ENCODE measurements at regions not wholly inside any gene's neighbourhood (a gene's known extent, or its start where the extent isn't known, plus 50 kb on each side); places are given as distances from the start of the nearest gene placed in this dataset.

DNA sequence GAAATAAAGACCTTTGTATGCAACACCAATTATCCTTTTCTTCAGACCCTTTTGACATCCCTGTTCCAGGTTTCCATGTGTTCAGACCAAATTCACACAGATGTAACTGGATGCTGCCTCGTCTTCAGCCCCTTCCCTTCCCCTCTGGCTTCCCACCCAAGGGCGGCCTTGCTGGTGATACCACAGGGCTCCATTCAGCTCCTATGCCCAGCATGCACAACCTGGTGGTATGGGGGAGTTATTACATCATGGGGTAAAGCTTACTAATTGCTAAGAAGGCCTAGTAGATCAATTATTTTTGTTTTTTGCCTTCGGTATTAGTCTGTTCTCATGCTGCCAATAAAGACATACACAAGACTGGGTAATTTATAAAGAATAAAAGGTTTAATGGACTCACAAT, 317.0 kb upstream of the CXXC4 start:
- no peak for DNase-seq

DNA sequence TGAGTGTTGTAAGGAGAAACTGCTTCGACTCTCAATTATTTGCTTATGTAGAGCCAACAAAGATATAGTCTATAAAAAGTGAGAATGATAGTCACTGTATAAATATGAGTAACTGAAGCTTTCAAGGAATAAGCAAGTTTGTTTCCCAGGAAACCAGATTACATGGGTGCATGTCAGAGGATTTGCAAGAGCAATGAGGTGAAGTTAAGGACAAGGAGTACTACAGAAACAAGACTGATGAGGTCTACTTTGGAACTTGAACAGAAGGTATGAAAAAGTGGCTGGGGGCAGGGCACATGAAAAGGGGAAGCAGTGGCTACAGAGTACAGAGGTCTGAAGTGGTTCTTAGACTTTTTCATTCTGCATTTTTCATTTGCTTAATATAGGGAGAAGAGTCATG, 321.0 kb upstream of the CXXC4 start:
- DNase-seq, result no peak

DNA sequence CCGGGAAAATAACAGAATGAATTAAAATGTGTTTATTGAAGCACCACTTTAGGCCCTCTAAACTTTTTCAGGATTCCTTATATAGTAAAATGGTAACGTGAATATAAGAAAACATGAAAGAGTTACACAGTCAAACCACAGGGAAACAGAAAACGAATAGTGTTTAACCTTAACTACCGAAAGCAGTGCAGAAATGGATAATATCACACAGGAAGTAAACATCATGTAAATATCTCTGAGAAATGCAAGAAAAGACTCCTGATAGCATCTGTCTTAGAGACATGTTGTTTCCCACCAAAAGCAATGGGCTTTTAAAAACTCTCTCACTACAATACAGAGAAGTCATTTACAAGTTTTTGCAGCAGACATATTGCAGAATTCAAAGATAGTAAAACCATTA, 323.9 kb upstream of the CXXC4 start:
- DNase-seq, result no peak

DNA sequence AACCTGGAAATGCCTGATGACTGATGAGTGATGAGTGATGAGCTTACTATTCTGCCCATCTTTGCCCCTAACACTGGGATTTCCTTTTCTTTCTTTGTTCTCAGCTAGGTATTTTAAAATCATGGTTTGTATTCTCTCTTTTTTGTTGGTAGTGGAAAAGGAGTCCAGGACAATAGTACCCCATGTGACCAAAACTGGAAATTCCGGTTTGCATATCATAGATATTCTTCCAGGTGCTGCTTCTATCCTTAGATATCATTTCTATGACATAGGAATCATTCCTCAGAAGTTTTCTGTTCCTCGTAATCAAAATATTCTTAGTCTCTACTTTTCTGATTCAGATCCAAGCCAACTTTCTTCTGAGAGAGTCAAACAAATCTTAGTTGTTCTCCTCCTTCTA, 320.5 kb upstream of the TET2 start:
- no peak for DNase-seq

DNA sequence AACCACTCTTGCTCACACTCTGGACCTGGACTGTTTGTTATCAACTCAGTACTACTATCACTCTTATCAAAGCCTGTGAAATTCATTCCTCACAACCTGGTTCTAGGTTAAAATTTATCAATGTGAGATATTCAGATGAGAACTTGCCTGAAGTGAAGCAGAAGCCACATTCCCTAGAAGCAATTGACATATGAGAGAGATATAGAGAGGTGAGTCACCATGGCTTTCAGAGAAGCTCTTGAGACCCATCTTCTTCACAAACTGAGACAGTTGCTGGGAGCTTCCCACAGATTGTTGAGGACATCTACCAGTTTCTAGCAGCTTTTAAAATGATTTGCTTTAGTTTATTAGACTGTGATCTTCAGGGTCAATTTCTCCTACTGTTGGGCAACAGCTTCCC, 316.9 kb upstream of the TET2 start:
- DNase-seq, result no peak

DNA sequence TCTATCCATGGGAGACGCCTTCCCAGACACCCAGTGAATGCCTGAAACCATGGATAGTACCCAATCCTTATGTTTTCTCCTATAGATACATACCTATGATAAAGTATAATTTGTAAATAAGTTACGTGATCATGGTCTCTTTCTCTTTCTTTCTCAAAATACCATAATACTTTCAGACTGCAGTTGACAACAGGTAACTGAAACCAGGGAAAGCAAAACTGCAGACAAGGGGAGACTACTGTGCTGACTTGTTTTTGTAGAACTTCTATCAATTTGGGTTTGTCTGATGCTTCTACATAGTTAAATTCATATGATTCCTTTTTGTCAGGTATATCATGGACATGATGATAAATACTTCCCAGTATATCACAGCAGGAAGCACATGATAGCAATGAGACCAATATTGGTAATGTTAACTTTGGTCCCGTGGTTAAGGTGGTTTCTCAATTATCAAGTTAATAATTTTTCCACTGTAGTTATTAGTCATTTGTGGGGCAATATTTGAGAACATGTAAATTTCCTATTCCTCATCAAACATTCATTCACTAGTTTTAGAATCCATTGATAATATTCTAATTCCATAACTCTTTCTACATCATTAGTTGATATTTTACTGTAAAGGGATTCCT, 298.0 kb upstream of the TET2 start:
- no peak for DNase-seq

DNA sequence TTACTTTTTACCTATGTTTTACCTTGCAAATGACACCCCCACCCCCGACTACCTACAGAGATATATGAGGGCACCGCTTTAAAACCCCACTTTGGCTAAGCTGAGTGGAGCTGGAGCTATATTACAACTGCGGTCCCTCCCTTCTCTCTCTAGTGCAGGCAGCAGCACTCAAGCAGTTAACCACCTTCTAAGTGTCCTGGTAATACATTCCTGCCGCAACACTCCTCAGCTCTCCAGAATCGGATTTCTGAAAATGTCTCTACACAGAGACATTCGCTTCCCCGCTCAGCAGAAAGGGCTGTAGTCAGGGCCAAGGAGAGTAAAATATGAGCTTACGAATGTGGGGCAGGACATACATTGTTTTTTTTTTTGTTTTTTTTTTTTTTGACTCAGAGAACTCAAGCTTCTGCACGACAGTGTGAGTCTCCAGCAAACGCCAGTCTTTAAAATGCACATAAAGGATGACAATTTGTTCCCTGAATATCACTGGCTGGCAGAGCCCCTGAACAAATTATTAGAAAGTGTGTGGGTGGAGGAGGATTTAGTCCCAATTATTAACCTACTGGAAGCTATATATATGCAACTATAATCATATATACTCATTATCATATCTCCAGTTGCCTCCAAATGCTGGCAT, 287.0 kb upstream of the TET2 start:
- no peak for DNase-seq

DNA sequence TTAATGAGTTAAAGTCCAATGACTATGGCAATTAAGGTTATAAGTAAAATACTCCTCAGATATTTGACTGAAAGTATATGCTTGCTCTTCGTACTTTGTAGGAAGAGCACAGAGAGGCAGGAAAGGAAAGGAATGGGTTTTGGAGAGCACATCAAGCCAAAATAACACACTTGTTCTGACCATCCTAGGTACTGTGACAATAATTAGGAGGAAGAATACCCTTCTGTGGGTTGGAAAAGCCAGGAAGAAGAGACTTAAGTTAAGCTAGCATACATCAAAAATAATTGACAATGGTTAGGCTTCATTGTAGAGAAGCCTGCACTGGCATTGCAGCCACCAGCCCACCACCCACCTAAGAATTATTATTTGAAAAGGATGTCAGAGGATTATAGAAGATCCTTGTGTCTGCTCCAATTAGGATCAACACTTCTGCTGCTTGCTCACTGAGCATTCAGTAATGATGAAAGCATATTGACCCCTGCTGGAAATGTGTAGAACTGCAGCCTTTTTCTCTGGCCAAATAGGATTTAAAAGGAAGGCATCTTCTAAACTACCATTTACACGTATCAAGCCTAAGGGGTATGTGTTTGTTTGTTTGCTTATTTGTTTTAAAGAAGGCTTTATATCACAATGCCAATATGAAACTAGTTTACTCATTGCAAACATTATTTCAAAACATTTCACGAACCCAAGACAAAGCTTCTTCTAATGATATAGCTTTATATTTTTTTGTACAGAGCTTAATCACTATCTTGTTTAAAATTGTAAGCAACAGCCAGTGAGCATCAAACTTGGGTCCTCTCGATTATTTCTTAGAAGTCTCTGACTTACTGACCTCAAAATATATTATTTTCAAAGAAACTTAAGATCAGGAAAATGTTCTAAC, 286.2 kb upstream of the TET2 start:
- DNase-seq, result peak; percentile 26

DNA sequence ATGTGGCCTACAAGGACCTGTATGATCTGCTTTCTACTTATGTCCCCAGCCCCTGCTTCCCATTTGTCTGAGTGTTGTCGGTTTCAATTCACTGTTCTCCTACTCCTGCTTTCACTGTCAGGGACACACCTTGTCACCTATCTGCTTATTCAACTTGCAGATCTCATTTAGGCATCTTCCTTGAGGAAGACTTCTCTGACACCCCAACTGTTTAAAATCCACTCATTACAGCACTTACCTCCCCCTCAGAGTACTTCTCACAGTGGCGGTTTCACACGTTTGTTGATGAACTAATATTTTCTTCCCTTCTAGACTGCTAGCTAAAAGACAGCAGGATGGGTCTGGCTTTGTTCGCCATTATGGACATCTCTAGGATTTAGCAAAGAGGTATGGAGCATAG, 279.9 kb upstream of the TET2 start:
- no peak for DNase-seq

DNA sequence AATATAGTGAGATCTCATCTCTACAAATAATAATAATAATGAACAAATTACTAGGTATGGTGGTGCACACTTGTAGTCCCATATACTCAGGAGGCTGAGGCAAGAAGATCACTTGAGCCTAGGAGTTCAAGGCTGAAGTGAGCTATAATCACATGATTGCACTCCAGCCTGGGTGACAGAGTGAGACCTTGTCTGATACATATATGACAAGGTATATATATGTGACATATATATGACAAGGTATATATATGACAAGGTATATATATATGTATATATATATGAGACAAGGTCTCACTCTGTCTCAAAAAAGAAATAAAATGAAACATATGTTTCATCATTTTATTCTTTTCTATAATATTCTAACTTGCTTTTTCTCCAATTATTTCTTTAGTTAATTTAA, 278.1 kb upstream of the TET2 start:
- no peak for DNase-seq

DNA sequence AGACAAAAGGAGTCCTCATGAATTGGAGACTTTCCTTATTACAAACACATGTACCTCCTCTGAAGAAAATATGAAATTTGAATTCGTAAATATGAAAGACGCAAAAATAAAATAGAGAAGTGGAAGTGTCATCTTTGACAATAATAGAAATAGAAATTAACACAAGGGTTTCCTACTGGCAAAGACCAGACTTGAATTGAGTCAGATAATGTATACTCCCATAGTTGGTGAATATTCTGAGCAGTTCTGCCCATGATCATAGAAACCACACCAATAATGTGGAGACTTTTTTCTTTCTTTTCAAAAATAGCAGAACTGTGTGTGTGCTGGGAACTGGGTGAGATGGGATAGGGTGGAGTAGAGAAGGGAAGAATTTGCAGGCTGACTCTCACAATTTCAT, 277.7 kb upstream of the TET2 start:
- DNase-seq, result no peak

DNA sequence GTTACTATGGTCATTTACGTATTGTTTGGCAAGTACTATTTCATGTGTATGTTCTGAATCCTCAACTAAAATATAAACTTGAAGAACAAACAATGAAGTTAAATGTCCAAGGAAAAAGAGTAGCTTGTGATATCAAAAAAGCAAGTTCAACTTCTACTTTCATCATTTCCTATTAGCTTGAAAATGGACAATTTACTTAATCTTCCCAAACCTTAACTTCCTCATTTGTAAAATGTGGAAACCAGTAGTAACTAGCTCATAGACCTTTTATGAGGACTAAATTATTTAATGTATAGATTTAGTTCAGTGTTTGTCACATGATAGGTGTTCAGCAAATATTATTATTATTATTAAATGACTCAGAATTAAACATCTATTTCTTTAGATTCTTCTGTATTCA, 276.8 kb upstream of the TET2 start:
- DNase-seq, result no peak

DNA sequence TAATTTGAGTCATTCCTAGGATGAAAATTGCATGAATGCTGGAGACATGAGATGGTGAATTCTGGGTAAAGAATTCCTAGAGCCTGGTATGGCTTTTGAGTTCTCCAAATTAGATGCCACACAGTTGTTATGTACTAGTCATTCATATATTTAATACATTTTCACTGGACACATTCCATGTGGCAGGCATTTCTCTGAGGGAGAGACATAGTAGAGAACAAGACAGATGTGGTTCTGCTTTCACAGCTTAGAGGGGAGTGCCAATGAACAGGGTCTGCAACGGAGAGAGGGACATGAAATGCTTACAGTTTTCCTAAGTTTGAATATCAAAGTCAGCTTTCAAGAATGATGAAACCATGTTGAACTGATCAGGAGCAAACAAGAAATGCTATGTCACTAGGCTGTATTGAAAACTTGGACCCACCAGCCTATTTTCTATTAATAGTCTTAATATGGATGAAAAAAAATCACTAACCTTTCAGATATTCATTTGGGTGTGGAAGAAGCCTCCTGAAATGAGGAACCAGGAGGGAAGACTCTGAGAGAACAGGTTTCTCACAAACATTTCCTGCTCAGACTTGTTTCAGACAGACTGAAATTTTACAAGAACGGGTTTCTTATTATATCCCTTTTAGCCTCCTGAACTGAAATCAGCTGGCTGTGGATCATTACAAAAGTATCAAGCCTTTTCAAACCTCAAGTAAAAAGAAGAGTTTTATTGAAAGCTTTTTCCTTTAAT, 276.0 kb upstream of the TET2 start:
- no peak for DNase-seq

DNA sequence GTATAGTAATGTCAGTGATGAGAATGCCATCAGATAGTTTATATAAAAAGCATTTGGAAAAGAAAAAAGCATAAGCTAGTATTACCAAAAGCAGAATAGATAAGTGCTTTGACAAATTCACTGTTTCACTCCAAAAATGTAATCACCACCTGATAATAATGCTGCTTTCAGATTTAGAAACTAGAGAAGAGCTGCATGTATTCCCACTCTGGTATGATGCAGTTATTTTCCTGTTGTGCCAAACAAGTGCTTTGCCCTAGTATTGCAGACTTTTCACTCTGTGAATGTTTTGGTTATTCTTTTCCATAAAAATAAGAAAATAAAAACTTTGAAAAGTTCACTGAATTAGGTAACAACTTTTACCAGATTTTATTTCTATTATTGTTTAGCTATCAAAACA, 267.7 kb upstream of the TET2 start:
- no peak for DNase-seq

DNA sequence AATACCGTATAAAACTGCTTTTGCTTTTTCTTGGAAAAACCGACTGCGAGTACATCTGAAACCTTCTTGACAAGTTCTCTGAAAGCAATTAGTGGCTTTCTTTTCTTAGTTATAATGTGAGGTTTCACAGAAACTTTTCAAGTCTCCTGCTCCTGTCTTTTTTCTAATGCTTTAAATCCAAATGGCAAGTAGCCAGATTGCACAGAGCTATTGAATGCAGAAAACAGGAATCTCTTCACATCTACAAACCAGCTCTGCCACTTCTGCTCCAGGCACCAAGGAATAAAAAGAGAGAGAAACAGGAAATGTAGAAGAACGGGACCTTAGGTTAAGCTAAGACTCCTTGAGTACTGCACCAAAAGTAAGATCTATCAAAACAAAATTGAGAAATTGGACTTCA, 267.3 kb upstream of the TET2 start:
- no peak for DNase-seq

DNA sequence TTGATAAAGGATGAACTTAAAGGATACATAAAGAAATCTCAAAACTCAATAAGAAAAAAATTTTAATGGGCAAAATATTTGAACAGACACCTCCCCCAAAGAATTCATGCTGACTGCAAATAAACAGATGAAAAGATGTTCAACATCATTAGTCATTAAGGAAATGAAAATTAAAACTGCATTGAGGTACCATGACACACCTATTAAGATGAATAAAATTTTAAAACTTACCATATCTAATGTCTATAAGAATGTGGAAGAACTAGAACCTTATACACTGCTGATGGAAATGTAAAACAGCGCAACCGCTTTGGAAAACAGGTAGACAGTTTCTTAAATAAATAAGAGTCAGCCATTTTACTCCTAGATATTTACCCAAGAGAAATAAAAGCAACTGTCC, 266.8 kb upstream of the TET2 start:
- no peak for DNase-seq

DNA sequence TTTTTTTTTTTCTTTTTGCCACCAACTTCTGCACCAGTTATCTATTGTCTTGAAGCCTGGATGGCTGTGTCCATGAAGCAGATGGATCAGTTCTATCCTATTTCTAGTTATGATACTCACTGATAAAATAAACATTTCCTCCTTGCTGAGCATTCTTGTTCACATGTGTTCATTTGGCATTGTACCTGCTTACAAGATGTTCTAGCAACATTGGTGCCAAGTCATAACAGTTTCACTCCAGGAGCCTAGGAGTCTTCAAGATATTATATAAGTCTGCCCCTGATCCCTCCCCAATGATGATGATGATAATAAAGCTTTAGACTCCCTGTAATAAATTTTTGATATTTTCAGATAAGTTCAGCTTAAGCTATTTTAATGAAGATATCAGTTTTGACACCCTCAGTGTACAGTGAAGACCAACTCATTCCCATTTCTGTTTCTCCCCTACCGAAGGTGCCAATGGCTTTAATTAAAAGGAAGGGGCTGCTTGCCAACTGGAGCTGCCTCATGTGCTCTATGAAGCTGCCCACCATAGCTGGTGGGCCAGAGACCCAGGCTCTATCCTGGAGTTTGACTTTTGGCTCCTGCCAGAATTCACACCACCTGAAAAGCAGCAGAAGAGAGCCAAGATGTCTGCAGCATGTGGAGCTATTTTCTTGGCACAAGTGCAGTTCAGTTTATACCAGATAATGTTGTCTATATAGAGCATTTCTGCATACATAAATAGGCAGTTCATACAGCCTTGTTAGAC, 265.4 kb upstream of the TET2 start:
- no peak for DNase-seq

DNA sequence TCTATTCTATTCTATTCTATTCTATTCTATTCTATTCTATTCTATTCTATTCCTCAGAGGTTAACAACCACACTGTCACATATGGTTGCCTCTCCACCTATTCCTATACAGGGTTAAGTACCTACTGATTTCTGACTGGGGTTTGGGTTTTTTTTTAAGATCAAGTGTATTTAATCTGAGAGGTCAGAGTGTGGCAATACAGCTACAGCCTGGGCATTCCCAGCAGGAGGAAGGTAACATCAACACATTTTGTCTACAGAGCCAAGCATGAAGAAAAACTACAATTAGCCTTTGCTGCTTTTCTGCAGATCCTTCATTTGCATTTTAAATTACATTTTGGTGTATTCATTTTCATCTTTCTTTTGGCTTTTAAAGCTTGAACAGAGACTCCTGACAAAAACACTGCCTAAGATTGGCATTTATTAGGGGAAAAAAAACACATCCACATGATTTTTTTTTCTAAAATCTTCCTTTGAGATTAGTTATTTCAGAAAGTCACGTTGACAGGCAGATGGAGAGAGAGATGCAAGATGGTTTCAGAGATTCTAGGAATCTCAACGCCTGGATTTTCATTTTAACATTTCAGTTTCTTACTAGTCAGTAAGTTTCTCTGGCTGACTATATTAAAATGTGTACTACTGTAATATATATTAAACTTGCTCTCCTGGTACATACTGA, 255.9 kb upstream of the TET2 start:
- no peak for DNase-seq

DNA sequence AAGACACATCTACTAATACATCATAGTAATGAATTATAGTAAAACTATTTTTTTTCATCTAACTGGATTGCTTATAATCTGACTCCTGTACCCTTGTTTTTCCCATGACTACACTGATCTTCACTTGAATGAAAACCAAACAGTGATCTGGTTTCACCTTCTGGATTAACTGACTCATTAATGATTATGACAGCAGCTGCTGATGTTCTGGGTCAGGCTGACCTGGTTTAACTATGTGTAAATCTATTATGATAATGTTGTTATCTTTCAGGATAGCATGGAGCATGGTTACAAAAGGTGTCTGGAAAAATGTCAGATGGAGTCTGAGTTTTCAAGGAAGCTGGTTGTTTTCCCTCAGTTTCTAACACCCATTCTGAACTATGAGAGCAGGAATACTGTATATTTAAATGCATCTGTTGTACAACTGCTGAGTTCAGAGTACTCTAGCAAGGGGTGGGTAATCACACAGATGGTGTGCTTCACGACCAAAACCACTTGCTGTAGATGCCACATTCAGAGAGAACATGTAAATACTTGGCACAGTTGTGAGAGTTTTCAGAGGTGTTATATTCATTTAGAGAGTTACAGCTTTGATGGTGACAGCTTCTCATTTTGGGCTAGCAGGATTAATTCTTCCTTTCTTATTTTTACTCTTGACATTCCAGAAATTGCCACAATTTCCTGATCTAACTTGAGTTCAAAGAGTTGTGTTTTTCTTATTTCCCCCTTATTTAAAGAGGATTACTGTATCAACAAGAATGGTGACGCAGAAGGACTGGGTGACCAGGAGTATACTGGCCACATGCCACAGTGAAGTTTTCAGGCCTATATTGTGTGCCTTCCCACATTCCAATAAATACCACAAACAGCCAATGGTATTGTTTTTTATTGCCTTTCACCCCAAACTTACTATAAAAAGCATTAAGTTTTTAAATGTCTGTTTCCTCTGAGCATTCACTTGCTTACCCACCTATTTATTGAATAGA, 249.7 kb upstream of the TET2 start:
- no peak for DNase-seq

DNA sequence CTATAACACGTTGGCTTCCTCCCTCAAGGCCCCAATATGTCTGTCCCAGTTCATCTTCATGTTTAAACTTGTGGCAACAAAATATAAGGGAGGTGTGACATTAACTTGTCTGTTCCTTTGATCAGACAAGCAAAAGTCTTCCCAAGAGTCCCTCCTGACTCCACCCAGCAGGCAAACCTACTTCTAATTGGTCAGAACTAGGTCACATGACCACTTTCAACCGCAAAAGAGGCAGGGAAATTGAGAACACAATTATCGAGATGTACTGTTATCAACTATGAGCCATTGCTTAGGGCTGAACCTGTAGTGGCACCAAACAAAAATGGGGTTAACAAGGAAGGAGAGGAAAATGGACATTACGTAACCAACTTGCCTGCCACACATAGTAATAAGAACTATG, 246.8 kb upstream of the TET2 start:
- DNase-seq, result no peak

DNA sequence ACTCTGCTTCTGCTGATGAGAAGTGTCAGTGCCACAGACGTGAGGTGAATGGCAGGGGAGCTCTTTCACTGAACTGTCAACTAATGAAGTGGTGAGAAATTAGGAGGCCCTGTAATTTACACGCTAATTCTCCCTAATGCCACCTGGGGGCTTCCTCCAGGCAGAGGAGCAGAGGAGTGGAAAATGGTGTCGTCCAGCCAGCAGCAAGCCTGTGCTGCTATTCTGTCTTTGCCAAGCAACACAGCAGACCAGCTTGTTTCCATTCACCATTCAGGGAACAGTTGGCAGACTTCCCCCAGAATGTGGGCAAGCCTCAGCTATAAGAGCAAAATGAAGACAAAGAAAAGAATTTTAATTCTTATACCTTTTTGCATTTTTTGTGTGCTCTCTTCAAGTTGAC, 245.2 kb upstream of the TET2 start:
- DNase-seq, result no peak

Data from NCI-H2107 (cell line).